ENCODE measurements at regions not wholly inside any gene's neighbourhood (a gene's known extent, or its start where the extent isn't known, plus 50 kb on each side); places are given as distances from the start of the nearest gene placed in this dataset.

DNA sequence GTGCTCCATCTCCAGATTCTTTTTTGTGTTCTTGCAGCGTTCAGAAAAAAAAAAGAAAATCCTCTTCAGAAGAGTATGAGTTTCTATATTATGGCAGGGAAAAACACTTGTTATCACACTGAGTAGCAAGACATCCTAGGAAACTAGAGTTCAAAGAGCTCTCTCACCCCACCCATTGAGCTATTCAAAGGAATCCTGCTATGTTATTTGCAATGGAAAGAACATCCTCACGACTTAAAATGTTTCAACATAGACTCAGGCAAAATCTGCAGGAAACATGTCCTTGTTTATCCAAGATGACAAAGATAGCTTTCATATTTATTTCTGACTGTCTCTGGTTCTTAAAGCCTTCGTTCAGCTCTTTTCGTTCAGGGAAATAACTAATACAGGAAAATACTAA is 331.6 kb upstream of the ANO5 start:
- TF ChIP-seq, protein P1, sequence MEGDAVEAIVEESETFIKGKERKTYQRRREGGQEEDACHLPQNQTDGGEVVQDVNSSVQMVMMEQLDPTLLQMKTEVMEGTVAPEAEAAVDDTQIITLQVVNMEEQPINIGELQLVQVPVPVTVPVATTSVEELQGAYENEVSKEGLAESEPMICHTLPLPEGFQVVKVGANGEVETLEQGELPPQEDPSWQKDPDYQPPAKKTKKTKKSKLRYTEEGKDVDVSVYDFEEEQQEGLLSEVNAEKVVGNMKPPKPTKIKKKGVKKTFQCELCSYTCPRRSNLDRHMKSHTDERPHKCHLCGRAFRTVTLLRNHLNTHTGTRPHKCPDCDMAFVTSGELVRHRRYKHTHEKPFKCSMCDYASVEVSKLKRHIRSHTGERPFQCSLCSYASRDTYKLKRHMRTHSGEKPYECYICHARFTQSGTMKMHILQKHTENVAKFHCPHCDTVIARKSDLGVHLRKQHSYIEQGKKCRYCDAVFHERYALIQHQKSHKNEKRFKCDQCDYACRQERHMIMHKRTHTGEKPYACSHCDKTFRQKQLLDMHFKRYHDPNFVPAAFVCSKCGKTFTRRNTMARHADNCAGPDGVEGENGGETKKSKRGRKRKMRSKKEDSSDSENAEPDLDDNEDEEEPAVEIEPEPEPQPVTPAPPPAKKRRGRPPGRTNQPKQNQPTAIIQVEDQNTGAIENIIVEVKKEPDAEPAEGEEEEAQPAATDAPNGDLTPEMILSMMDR (IDR thresholded peaks at IDR 0.05), result no peak
- no peak for TF ChIP-seq POLR2A (IDR thresholded peaks at IDR 0.05)
- no peak for TF ChIP-seq POLR2AphosphoS5 (IDR thresholded peaks at IDR 0.05)
